ENCODE measurements at regions not wholly inside any gene's neighbourhood (a gene's known extent, or its start where the extent isn't known, plus 50 kb on each side); places are given as distances from the start of the nearest gene placed in this dataset.

DNA sequence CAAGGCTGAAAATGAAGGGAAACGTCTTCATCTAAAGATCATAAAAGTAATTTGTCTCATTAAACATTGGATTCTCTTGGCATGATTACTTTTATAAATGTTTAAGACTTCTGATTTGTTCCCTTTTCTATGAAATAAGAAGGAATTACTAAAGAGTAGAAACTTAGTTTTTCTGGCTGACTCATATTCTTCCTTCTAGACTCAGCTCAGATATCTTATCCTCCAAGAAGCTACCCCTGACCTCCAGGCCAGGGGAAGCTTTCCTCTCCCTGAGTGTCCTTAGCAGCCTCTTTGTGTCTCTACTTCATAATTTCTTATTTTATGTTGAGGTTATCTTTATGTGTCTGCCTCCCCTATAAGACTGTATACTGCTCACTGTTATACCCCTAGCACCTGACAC is 291.9 kb upstream of the STT3B start:
- no peak for TF ChIP-seq CTCF (IDR thresholded peaks at IDR 0.05; ENCODE audit: control insufficient read depth, extremely low read depth, insufficient read depth)
- no peak overlapping the region for H3K4me3 ChIP-seq (ENCODE audit: low read depth, low read length)
- DNase-seq (ENCODE audit: low read depth), result no peak

DNA sequence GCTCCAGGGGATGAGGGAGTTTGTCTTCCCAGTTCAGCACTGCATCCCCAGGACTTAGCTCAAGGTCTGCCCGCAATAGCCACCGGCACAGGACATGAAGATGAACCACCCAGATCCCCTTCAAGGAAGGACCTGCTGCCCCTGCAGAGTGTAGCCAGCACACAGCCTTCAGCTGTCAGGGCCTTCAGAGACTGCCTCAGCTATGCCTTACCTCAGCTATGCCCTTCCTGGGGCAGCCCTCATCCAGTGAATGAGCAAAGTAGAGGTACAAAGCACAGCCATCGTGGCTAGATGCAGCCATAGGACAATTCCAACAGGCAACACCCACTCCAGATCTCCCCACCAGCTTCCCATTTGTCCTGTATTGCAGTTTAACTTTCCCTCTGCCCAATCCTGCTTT is 291.2 kb upstream of the STT3B start:
- DNase-seq (ENCODE audit: low read depth), result no peak
- TF ChIP-seq CTCF (IDR thresholded peaks at IDR 0.05; ENCODE audit: control insufficient read depth, extremely low read depth, insufficient read depth), result no peak
- H3K4me3 ChIP-seq (ENCODE audit: low read depth, low read length), result no peak overlapping the region

GRCh38 chr3:31242026-31242960 is 290.4 kb upstream of the STT3B start:
- no peak for TF ChIP-seq CTCF (IDR thresholded peaks at IDR 0.05; ENCODE audit: control insufficient read depth, extremely low read depth, insufficient read depth)
- H3K4me3 ChIP-seq (ENCODE audit: low read depth, low read length), result no peak overlapping the region
- no peak for DNase-seq (ENCODE audit: low read depth)

- H3K4me3 ChIP-seq (ENCODE audit: low read depth, low read length), result no peak overlapping the region
- no peak for DNase-seq (ENCODE audit: low read depth)
Observed at GRCh38 chr3:31244929-31245817, 287.6 kb upstream of the STT3B start.

DNA sequence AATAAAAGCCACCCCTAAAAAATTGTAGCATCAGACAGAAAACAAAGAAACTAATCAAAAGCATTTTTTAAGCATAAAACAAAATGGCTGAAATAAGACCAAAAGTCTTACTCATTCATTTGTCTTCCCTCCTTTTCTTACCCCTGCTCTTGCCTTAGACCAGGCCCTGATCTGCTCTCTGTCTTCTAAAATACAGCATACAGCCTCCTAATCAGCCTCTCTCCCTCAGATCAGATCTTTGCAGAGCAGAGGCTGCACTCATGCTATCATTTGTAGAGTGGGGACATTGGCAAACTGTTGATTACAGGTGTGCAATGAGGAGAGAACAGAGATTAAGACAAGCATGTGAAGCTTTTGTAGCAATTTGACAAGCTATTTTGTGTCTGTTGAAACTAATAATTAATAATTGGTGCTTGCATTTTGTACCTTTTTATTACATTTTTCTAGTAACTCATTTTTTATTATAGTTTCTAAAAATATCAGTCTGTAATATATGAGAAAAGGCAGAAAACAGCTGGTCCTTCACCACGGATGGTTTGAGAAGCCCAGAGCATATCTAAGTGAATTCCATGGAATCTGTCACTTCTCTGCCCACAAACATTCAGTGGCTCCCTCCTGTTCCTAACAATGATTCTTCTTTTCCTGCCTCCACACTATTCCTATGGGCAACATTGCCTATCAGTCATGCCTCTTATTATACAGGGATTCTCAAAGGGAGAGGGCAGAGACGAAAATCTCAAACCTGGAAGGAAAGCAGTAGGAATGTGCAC is 286.2 kb upstream of the STT3B start:
- TF ChIP-seq CTCF (IDR thresholded peaks at IDR 0.05; ENCODE audit: control insufficient read depth, extremely low read depth, insufficient read depth), result no peak
- no peak for DNase-seq (ENCODE audit: low read depth)
- H3K4me3 ChIP-seq (ENCODE audit: low read depth, low read length), result no peak overlapping the region

More at GRCh38 chr3:31244929-31245817, 287.6 kb upstream of the STT3B start:
- TF ChIP-seq CTCF (IDR thresholded peaks at IDR 0.05; ENCODE audit: control insufficient read depth, extremely low read depth, insufficient read depth), result no peak

GRCh38 chr3:31247063-31247447 is 285.7 kb upstream of the STT3B start:
- TF ChIP-seq CTCF (IDR thresholded peaks at IDR 0.05; ENCODE audit: control insufficient read depth, extremely low read depth, insufficient read depth), result no peak
- DNase-seq (ENCODE audit: low read depth), result no peak
- H3K4me3 ChIP-seq (ENCODE audit: low read depth, low read length), result no peak overlapping the region

Data from LNCaP clone FGC (cell line).